Natural killer cell (primary cell): ENCODE measurements at regions not wholly inside any gene's neighbourhood (a gene's known extent, or its start where the extent isn't known, plus 50 kb on each side); places are given as distances from the start of the nearest gene placed in this dataset.

Experiments
- ATAC-seq, 3 donors: fragments of 150-1000 bp in 2 of 3; fragments of 200-7000 bp in 1 of 3; cut with Tn5 transposase; 1 replicate in 1 of 3; 2 replicates in 2 of 3; pipeline ENCODE4 v1.10.0; 2021; ENCODE audit warnings: mild to moderate bottlenecking in 2 of 3, moderate library complexity in 2 of 3
- DNase-seq, 2 donors: peaks; one replicate each; pipeline versions ENCODE4 v3.0.0 to v3.0.0-alpha.2; 2013 to 2021; ENCODE audit warnings: mixed read lengths in 1 of 2
- H3K27ac ChIP-seq: one replicate; pipeline ENCODE4 v1.5.1; 2013; ENCODE audit warnings: mild to moderate bottlenecking, low read length
- H3K27me3 ChIP-seq: one replicate; pipeline ENCODE4 v1.6.1; 2013; ENCODE audit warnings: low read length; ENCODE audit not compliant: control insufficient read depth, insufficient read depth
- H3K36me3 ChIP-seq: one replicate; pipeline ENCODE4 v1.6.1; 2013; ENCODE audit warnings: low read length; ENCODE audit not compliant: control insufficient read depth, insufficient read depth
- H3K4me1 ChIP-seq: one replicate; pipeline ENCODE4 v1.6.1; 2013; ENCODE audit warnings: low read length; ENCODE audit not compliant: control insufficient read depth, insufficient read depth
- H3K4me3 ChIP-seq: one replicate; pipeline ENCODE4 v1.5.1; 2013; ENCODE audit warnings: low read length
- H3K9me3 ChIP-seq: one replicate; pipeline ENCODE4 v1.6.1; 2013; ENCODE audit warnings: low read length; ENCODE audit not compliant: control insufficient read depth, insufficient read depth
- H3K27ac Mint-ChIP-seq, 2 donors: one replicate each; pipeline ENCODE4 v1.8.0; 2022; ENCODE audit warnings: mild to moderate bottlenecking in 2 of 2, mixed read lengths in 2 of 2, moderate library complexity in 1 of 2
- H3K27me3 Mint-ChIP-seq, 2 donors: one replicate each; pipeline ENCODE4 v1.8.0; 2022; ENCODE audit warnings: low read depth in 2 of 2, mixed read lengths in 2 of 2
- H3K36me3 Mint-ChIP-seq: one replicate; pipeline ENCODE4 v1.8.0; 2022; ENCODE audit warnings: mixed read lengths
- H3K4me1 Mint-ChIP-seq, 2 donors: one replicate each; pipeline ENCODE4 v1.8.0; 2022; ENCODE audit warnings: mixed read lengths in 2 of 2
- H3K4me3 Mint-ChIP-seq: one replicate; pipeline ENCODE4 v1.8.0; 2022; ENCODE audit warnings: mild to moderate bottlenecking, moderate library complexity, mixed read lengths
- H3K9me3 Mint-ChIP-seq, 2 donors: one replicate each; pipeline ENCODE4 v1.8.0; 2022; ENCODE audit warnings: mixed read lengths in 2 of 2
- WGBS: methylation state at CpG from one replicate; pipeline ENCODE4 v1.1.7; 2013; ENCODE audit warnings: missing lambda C conversion rate; ENCODE audit not compliant: insufficient coverage; 5-methylcytosine and 5-hydroxymethylcytosine counted together
- intact Hi-C: fragments of 100-400 bp; cut with micrococcal nuclease; formaldehyde crosslinking; loops from one replicate; pipeline ENCODE4 v1.14.2; 2022
- TF ChIP-seq, protein P1 (sequence below): fragments of 200-600 bp; IDR thresholded peaks from one replicate; pipeline ENCODE4 v1.8.0; 2022; ENCODE audit warnings: antibody characterized with exemption

- no peak for DNase-seq
- no peaks in the 10 kb centered on the region for H3K27me3 Mint-ChIP-seq
- Histone ChIP-seq H3K27ac (no peak overlapping the region), H3K27me3 (no peaks in the 10 kb centered on the region), H3K4me3 (no peak overlapping the region), H3K36me3 (no peaks in the 10 kb centered on the region), H3K4me1 (no peaks in the 10 kb centered on the region), H3K9me3 (peaks cover 3% of the 10 kb centered on the region)
- no peak overlapping the region for H3K27ac Mint-ChIP-seq
- ATAC-seq: no peak
- H3K36me3 Mint-ChIP-seq: peaks cover 6% of the 10 kb centered on the region
- intact Hi-C loops: no loop called here
- no peaks in the 10 kb centered on the region for H3K4me1 Mint-ChIP-seq
- TF ChIP-seq, protein P1, sequence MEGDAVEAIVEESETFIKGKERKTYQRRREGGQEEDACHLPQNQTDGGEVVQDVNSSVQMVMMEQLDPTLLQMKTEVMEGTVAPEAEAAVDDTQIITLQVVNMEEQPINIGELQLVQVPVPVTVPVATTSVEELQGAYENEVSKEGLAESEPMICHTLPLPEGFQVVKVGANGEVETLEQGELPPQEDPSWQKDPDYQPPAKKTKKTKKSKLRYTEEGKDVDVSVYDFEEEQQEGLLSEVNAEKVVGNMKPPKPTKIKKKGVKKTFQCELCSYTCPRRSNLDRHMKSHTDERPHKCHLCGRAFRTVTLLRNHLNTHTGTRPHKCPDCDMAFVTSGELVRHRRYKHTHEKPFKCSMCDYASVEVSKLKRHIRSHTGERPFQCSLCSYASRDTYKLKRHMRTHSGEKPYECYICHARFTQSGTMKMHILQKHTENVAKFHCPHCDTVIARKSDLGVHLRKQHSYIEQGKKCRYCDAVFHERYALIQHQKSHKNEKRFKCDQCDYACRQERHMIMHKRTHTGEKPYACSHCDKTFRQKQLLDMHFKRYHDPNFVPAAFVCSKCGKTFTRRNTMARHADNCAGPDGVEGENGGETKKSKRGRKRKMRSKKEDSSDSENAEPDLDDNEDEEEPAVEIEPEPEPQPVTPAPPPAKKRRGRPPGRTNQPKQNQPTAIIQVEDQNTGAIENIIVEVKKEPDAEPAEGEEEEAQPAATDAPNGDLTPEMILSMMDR: no peak
- no peak overlapping the region for H3K4me3 Mint-ChIP-seq
- H3K9me3 Mint-ChIP-seq: peaks cover 14 to 17% of the 10 kb centered on the region in 2 donors
These were observed 1063.9 kb downstream of the PLA2G4A start for GRCh38 chr1:187892683-187893039.

DNA sequence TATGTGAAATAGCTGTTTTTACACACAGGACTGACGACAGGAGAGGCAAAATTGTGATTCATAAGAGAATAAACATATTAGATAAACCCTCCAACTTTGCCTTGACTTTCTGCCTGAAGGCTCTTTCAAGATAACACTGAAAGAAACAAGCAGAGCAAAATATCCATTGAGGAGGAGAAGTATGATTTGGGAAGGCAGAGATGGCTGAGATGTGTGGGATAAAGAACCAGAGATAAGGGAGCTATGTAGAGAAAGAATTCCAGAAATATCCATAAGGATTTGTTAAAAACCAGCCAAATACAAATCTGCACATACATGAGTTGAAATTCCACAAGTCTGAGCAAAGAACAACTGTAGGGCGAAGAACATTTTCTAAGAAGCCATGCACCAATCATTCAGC, 1064.7 kb downstream of the PLA2G4A start:
- ATAC-seq (no peak), DNase-seq (no peak)
- Histone ChIP-seq H3K36me3 (no peaks in the 10 kb centered on the region), H3K9me3 (peaks cover 3% of the 10 kb centered on the region), H3K4me1 (no peaks in the 10 kb centered on the region), H3K27ac (no peak overlapping the region), H3K27me3 (no peaks in the 10 kb centered on the region), H3K4me3 (no peak overlapping the region)
- TF ChIP-seq, protein P1: no peak
- intact Hi-C loops: no loop called here
- H3K9me3 Mint-ChIP-seq: peaks cover 14 to 17% of the 10 kb centered on the region in 2 donors
- WGBS: 90% methylated on average over 1 of the region's 2 CpGs
- H3K27ac Mint-ChIP-seq: no peak overlapping the region
- H3K4me3 Mint-ChIP-seq: no peak overlapping the region
- H3K4me1 Mint-ChIP-seq: no peaks in the 10 kb centered on the region
- peaks cover 6% of the 10 kb centered on the region for H3K36me3 Mint-ChIP-seq
- H3K27me3 Mint-ChIP-seq: no peaks in the 10 kb centered on the region

DNA sequence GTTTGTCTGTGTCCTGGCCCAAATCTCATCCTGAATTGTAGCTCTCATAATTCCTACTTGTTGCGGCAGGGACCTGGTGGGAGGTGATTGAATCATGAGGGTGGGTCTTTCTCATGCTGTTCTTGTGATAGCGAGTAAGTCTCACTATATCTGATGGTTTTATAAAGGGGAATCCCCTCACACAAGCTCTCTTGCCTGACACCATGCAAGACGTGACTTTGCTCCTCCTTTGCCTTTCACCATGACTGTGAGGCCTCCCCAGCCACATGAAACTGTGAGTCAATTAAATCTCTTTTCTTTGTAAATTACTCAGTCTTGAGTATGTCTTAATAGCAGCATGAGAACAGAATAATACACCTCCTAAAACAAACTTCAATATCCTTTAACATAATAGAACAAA, 1065.6 kb downstream of the PLA2G4A start:
- 80% methylated on average over 2 of the region's 3 CpGs for WGBS
- H3K4me1 ChIP-seq: no peaks in the 10 kb centered on the region
- H3K27ac ChIP-seq: no peak overlapping the region
- H3K4me3 ChIP-seq: no peak overlapping the region
- H3K27me3 ChIP-seq: no peaks in the 10 kb centered on the region
- intact Hi-C loops: no loop called here
- no peak overlapping the region for H3K27ac Mint-ChIP-seq
- H3K4me1 Mint-ChIP-seq: no peaks in the 10 kb centered on the region
- no peak overlapping the region for H3K4me3 Mint-ChIP-seq
- H3K27me3 Mint-ChIP-seq: no peaks in the 10 kb centered on the region
- peaks cover 14 to 17% of the 10 kb centered on the region in 2 donors for H3K9me3 Mint-ChIP-seq
- peaks cover 6% of the 10 kb centered on the region for H3K36me3 Mint-ChIP-seq
- ATAC-seq (no peak), DNase-seq (no peak)
- no peaks in the 10 kb centered on the region for H3K36me3 ChIP-seq
- TF ChIP-seq, protein P1: no peak
- H3K9me3 ChIP-seq: peaks cover 2% of the 10 kb centered on the region

DNA sequence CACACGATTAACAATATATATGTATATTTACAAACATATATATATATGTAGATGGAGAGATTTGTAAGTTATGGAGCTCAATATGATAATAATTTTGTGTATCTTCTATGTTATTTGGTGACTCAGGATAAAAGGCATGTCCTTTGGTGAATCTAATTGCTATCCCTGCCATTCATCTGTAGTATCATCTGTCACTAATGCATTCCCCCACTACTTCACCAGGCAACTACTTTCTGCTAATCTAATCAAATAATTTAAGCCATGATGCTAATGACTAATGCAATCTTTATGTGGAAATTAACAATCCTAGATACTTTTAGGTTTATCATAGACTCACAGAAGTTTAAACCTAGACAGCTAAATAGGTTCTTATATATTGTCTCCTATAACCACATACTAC, 1074.5 kb downstream of the PLA2G4A start:
- ATAC-seq (no peak), DNase-seq (no peak)
- WGBS: no CpG with 5 or more reads among the region's 1 CpG
- H3K27ac Mint-ChIP-seq: no peak overlapping the region
- H3K36me3 ChIP-seq: no peaks in the 10 kb centered on the region
- no peak overlapping the region for H3K27ac ChIP-seq
- intact Hi-C loops: no loop called here
- no peaks in the 10 kb centered on the region for H3K4me1 ChIP-seq
- no peaks in the 10 kb centered on the region for H3K9me3 ChIP-seq
- TF ChIP-seq, protein P1: no peak
- H3K9me3 Mint-ChIP-seq: peaks cover 6 to 10% of the 10 kb centered on the region in 2 donors
- H3K4me3 ChIP-seq: no peak overlapping the region
- H3K4me3 Mint-ChIP-seq: no peak overlapping the region
- H3K4me1 Mint-ChIP-seq: no peaks in the 10 kb centered on the region
- no peaks in the 10 kb centered on the region for H3K27me3 Mint-ChIP-seq
- H3K36me3 Mint-ChIP-seq: no peaks in the 10 kb centered on the region
- H3K27me3 ChIP-seq: no peaks in the 10 kb centered on the region
